ENCODE measurements at regions not wholly inside any gene's neighbourhood (a gene's known extent, or its start where the extent isn't known, plus 50 kb on each side); places are given as distances from the start of the nearest gene placed in this dataset.

DNA sequence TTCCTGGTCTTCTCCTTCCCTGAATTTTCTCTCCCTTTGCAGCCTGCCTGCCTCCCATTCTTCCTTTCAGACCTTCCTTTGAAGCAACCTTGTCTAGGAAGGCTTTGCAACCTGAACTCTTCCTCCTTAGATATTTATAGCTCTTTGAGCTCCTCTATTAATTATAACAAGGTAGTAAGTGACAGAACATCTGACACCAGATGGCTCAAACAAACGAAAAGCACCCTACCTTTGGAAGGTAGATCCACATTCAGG lies 57.2 kb upstream of the SLC1A4 start:
- Histone ChIP-seq H3K4me1 (ENCODE audit: low read length) (peaks cover 69% of the 10 kb centered on the region), H3K9me3 (replicated peaks; ENCODE audit: insufficient read depth, low read length) (no peaks in the 10 kb centered on the region), H3K4me2 (ENCODE audit: low read depth, low read length) (peak overlapping the region; percentile 83), H2AFZ (ENCODE audit: low read length) (no peak overlapping the region), H3K27ac (ENCODE audit: low read length) (peak overlapping the region; percentile 90), H3K27me3 (replicated peaks; ENCODE audit: insufficient read depth, low read length) (no peaks in the 10 kb centered on the region), H3K9ac (ENCODE audit: low read length) (peak overlapping the region; percentile 69), H4K20me1 (ENCODE audit: insufficient read depth, low read length) (no peaks in the 10 kb centered on the region), H3K79me2 (ENCODE audit: low read length) (peaks cover 86% of the 10 kb centered on the region), H3K9me2 (replicated peaks; ENCODE audit: insufficient read depth, low read length) (no peaks in the 10 kb centered on the region), H3K4me3 (ENCODE audit: low read length) (peak overlapping the region; percentile 62), H3F3A (ENCODE audit: insufficient read depth, low read length) (peaks cover 34% of the 10 kb centered on the region), H3K36me3 (replicated peaks; ENCODE audit: insufficient read depth, low read length) (0 out of 2 replicates have a peak, but pooled peaks cover 6% of the 10 kb centered on the region)
- TF ChIP-seq EZH2 (optimal IDR thresholded peaks at IDR 0.05; ENCODE audit: low read depth, low read length) (no peak), EZH2phosphoT487 (IDR thresholded peaks at IDR 0.05; ENCODE audit: low read length) (no peak)
- TF ChIP-seq, protein P1, sequence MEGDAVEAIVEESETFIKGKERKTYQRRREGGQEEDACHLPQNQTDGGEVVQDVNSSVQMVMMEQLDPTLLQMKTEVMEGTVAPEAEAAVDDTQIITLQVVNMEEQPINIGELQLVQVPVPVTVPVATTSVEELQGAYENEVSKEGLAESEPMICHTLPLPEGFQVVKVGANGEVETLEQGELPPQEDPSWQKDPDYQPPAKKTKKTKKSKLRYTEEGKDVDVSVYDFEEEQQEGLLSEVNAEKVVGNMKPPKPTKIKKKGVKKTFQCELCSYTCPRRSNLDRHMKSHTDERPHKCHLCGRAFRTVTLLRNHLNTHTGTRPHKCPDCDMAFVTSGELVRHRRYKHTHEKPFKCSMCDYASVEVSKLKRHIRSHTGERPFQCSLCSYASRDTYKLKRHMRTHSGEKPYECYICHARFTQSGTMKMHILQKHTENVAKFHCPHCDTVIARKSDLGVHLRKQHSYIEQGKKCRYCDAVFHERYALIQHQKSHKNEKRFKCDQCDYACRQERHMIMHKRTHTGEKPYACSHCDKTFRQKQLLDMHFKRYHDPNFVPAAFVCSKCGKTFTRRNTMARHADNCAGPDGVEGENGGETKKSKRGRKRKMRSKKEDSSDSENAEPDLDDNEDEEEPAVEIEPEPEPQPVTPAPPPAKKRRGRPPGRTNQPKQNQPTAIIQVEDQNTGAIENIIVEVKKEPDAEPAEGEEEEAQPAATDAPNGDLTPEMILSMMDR (IDR thresholded peaks at IDR 0.05; ENCODE audit: low read length) = no peak
- no peak for DNase-seq

DNA sequence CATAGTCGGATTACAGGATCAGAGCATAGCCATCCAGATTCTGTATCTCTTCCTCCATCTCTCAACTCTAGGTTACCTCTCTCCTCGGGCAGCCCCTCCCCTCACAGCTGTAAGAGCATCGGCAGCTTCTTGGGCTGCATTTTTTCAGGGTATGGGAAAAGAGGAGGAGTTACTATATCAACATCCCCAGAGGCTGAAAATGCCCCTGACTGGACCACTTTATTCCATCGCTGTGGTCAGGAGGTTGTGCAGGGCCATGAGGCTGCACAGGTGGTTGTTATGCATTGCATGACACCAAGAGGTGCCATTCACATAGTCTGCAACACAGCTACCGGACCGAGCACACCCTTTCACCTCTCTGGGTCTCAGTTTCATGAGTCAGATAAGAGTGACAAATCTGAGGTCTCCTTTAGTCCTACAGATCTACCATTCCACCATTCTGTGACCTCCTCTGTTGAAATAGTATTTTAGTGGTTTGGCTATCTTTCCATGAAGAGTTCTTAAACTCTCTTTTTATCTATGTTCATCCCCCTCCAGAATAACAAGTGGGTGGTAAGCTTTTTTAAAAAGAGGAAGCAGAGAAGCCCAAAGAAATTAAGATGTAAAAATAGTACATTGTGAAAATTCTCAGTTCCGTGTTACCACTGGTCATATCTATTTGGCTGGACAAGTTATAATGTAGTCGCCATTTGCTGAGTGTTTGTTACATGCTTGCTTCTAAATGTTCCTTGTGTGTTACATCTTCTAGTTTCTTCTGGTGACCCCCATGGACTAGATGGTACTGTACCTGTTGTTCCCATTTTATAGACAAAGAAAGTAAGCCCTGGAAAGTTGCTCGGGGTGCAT lies 56.6 kb upstream of the SLC1A4 start:
- H3K9me2 ChIP-seq (replicated peaks; ENCODE audit: insufficient read depth, low read length) = no peaks in the 10 kb centered on the region
- no peaks in the 10 kb centered on the region for H3K27me3 ChIP-seq (replicated peaks; ENCODE audit: insufficient read depth, low read length)
- H3K4me3 ChIP-seq (ENCODE audit: low read length) = peak overlapping the region; percentile 62
- peak; percentile 80 for DNase-seq
- 0 out of 2 replicates have a peak, but pooled peaks cover 6% of the 10 kb centered on the region for H3K36me3 ChIP-seq (replicated peaks; ENCODE audit: insufficient read depth, low read length)
- peaks cover 69% of the 10 kb centered on the region for H3K4me1 ChIP-seq (ENCODE audit: low read length)
- no peak overlapping the region for H2AFZ ChIP-seq (ENCODE audit: low read length)
- H3K9ac ChIP-seq (ENCODE audit: low read length) = peak overlapping the region; percentile 69
- H3K9me3 ChIP-seq (replicated peaks; ENCODE audit: insufficient read depth, low read length) = no peaks in the 10 kb centered on the region
- no peaks in the 10 kb centered on the region for H4K20me1 ChIP-seq (ENCODE audit: insufficient read depth, low read length)
- TF ChIP-seq, protein P1 (IDR thresholded peaks at IDR 0.05; ENCODE audit: low read length) = no peak
- TF ChIP-seq EZH2 (optimal IDR thresholded peaks at IDR 0.05; ENCODE audit: low read depth, low read length) (no peak), EZH2phosphoT487 (IDR thresholded peaks at IDR 0.05; ENCODE audit: low read length) (no peak)
- peak overlapping the region; percentile 90 for H3K27ac ChIP-seq (ENCODE audit: low read length)
- H3K4me2 ChIP-seq (ENCODE audit: low read depth, low read length) = peak overlapping the region; percentile 83
- H3F3A ChIP-seq (ENCODE audit: insufficient read depth, low read length) = peaks cover 40% of the 10 kb centered on the region
- H3K79me2 ChIP-seq (ENCODE audit: low read length) = peaks cover 83% of the 10 kb centered on the region

DNA sequence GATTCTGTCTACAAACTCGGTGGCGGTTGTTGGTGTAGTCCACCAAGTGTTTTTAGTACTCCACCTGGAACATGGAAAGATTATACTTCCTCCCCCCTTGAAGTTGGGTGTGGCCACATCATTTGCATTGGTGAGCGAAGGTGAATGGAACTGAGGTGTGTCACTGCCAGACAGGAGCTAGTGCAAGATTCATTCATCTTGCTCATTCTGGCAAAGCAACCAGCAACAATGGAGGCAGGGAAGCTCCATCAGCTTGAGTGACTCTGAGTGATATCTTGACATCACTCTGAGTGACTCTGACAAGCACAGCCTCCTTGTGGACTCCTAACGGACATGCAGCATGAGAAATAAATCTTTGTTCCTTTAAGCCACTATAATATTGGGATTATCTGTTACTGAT lies 54.7 kb upstream of the SLC1A4 start:
- TF ChIP-seq EZH2 (optimal IDR thresholded peaks at IDR 0.05; ENCODE audit: low read depth, low read length) (no peak), EZH2phosphoT487 (IDR thresholded peaks at IDR 0.05; ENCODE audit: low read length) (no peak)
- TF ChIP-seq, protein P1 (IDR thresholded peaks at IDR 0.05; ENCODE audit: low read length) = no peak
- peaks cover 59% of the 10 kb centered on the region for H3F3A ChIP-seq (ENCODE audit: insufficient read depth, low read length)
- peak overlapping the region; percentile 42; the same call in 1 of the 2 replicates for H3K4me2 ChIP-seq (ENCODE audit: low read depth, low read length)
- peak overlapping the region; percentile 90; the same call in 1 of the 2 replicates for H3K27ac ChIP-seq (ENCODE audit: low read length)
- H3K9me3 ChIP-seq (replicated peaks; ENCODE audit: insufficient read depth, low read length) = no peaks in the 10 kb centered on the region
- H3K36me3 ChIP-seq (replicated peaks; ENCODE audit: insufficient read depth, low read length) = 0 out of 2 replicates have a peak, but pooled peaks cover 6% of the 10 kb centered on the region
- DNase-seq = no peak
- H4K20me1 ChIP-seq (ENCODE audit: insufficient read depth, low read length) = no peaks in the 10 kb centered on the region
- H3K4me3 ChIP-seq (ENCODE audit: low read length) = no peak overlapping the region
- H3K27me3 ChIP-seq (replicated peaks; ENCODE audit: insufficient read depth, low read length) = no peaks in the 10 kb centered on the region
- no peaks in the 10 kb centered on the region for H3K9me2 ChIP-seq (replicated peaks; ENCODE audit: insufficient read depth, low read length)
- H2AFZ ChIP-seq (ENCODE audit: low read length) = no peak overlapping the region
- peaks cover 63% of the 10 kb centered on the region for H3K4me1 ChIP-seq (ENCODE audit: low read length)
- peaks cover 75% of the 10 kb centered on the region for H3K79me2 ChIP-seq (ENCODE audit: low read length)
- no peak overlapping the region for H3K9ac ChIP-seq (ENCODE audit: low read length)

All from MM.1S (cell line).